ENCODE measurements at regions not wholly inside any gene's neighbourhood (a gene's known extent, or its start where the extent isn't known, plus 50 kb on each side); places are given as distances from the start of the nearest gene placed in this dataset.

DNA sequence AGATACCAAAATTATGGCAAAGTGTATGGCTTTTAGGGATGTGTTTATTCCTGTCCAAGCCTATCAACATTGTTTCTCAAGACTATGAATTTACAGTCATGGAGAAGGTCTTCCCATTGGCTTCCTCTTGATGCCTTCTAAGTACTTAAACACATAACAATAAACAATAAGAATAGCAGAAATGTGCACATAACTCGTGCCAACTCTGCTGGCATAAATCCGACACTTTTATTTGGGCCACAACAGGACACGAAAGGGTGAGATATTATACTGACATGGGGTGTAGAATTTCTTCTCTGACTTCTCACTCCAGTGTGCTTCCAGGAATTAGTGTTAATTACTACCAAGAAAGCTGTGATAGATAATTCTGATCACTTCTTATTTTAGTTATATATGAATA, 695.9 kb upstream of the SLC35B3 start:
- TF ChIP-seq, protein P1, sequence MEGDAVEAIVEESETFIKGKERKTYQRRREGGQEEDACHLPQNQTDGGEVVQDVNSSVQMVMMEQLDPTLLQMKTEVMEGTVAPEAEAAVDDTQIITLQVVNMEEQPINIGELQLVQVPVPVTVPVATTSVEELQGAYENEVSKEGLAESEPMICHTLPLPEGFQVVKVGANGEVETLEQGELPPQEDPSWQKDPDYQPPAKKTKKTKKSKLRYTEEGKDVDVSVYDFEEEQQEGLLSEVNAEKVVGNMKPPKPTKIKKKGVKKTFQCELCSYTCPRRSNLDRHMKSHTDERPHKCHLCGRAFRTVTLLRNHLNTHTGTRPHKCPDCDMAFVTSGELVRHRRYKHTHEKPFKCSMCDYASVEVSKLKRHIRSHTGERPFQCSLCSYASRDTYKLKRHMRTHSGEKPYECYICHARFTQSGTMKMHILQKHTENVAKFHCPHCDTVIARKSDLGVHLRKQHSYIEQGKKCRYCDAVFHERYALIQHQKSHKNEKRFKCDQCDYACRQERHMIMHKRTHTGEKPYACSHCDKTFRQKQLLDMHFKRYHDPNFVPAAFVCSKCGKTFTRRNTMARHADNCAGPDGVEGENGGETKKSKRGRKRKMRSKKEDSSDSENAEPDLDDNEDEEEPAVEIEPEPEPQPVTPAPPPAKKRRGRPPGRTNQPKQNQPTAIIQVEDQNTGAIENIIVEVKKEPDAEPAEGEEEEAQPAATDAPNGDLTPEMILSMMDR (conservative IDR thresholded peaks at IDR 0.05; ENCODE audit: low read depth, low read length), result no peak
- no peak for TF ChIP-seq EZH2 (IDR thresholded peaks at IDR 0.05; ENCODE audit: low read length, unreplicated experiment)

Measured in PC-3 (cell line).